HG03135 (cell line): ENCODE measurements at regions not wholly inside any gene's neighbourhood (a gene's known extent, or its start where the extent isn't known, plus 50 kb on each side); places are given as distances from the start of the nearest gene placed in this dataset.
"Not testable (repeated sequence)": the region's sequence is repeated elsewhere in the genome, so short reads cannot be mapped to it uniquely, and the experiment has no call there.

Experiments
- ATAC-seq: cut with Tn5 transposase; IDR thresholded peaks from one replicate; pipeline ENCODE4 v1.9.1; 2021; ENCODE audit warnings: mild to moderate bottlenecking, moderate library complexity; ENCODE audit not compliant: unreplicated experiment

DNA sequence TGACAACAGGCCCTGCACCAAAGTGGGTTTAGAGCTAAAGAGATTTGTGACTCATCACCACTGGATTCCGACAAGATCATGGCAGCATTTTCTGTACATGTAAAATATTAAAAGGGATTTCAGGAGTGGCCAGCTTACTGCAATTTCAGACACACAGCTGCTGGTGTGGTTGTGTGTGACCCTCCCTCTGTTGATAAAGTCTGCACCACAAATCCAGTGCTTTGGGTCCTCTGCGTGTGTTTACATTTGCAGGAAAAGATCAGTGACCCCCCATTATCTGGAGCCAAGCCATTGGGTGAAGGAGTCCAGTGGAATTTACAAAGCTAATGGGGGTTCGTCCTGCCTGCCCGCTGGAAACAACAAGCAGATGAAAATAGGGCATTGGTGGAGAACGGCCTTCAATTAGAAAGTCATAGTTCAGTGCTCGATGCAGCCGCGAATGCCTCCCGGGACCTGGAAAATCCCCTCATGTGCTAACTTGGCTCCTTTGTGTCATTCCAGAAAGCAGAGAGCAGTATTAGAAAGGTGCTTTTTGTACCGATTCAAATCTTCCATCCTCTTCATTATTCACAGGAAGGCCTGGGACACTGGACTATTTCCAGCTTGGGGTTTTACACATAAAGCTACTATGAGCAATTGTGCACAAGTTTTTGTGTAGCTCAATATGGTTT is 188.5 kb upstream of the TMEM132C start:
- no peak for ATAC-seq

DNA sequence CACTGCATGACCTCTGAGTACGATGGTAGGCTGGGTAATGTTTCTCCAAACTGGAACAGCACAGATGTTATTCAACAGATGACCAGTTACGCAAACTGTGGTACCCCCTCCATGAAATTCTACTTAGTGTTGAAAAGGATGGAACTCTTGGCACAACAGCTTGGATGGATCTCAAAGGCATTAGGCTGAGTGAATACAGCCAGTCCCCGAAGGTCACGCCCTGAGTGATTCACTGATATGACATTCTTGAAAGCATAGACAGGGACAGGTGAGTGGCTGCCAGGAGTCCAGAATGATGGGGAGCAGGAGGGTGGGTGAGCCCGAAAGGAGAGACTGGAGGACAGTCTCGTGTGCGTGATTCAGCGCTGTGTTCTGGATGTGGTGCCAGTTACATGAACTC is 187.5 kb upstream of the TMEM132C start:
- no peak for ATAC-seq

DNA sequence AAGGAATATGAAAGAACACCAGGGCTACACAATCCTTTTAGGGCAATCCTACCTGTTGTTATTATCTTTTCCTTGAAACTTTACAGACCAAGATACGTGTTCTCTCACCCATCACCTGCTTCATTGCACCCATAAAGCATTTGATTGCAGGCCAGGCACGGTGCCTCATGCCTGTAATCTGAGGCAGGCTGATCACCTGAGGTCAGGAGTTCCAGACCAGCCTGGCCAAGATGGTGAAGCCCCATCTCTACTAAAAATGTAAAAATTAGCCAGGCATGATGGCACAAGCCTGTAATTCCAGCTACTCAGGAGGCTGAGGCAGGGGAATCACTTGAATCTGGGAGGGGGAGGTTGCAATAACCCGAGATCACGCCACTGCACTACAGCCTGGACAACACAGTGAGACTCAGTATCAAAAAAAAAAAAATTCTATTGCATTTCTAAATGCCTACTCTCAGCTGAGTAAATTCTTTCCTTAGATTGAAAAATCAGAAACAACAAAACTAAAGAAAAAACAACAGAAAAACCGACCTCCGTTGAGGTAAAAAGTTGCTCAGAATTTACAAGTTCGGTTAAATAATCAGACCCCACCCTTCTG is 183.7 kb upstream of the TMEM132C start:
- no peak for ATAC-seq

DNA sequence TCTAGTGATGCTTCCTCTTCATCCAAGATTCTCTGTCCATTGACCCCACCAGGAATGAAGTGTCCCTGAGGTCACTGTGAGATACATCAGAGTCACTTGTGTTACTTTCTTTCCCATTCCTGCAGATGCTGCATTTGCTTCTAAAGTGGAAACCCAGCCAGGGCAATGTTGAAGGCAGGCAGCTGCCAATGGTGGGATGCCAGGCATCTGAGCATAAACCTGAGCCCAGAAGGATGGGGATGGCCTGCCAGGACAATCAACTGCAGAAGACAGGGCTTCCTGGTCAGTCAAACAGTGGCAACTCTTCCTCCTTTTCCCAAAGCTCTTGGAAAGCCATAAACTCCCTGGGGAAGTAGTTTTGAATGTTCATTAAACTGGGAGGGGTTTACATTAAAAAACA is 178.0 kb upstream of the TMEM132C start:
- no peak for ATAC-seq

DNA sequence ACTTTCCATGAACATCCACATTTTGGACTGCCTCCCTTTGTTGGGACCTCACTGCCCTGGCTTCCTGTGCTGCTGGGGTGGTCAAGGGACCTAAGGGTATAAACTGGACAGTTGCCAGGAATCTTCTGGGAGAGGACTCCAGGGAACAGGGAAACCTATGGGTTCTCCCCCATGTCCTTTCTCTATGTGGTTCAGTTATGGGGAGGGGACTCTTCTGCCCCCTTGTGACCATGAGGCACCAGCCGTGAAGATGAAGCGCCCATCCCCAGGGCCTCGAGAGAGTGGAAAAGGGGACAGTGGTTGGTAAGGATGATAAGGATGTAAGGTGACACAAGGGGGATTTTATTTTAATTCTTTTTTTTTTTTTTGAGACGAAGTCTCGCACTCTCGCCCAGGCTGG is 177.0 kb upstream of the TMEM132C start:
- ATAC-seq: no peak

DNA sequence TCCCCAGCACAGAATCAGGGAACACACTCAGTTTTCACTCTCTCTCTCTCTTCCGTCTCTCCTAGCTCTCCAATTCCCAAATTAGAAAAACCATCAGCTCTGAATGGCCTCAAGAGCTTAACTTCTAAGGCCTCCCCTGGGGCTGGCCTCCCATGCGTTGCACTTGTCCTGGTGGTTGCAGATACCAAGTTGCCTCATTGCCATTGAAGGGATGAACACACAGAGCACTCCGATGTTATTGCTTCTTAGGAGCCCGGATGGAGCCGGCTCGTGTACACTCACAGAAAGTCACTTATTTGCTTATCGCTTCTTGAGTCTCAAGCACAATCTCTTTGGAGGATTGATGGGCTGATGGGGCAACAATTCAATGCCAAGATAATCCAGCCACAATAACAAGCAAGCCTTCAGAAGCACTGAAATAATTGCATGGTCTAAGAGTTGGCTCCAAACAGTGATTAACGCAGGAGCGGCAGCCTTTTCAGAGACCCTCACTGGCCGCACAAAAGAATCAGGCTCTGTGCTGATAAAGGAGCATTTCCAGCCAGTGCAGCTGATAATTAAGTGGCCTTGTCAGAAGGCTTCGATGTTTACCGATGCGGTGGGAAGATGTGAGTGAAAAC is 175.8 kb upstream of the TMEM132C start:
- no peak for ATAC-seq

DNA sequence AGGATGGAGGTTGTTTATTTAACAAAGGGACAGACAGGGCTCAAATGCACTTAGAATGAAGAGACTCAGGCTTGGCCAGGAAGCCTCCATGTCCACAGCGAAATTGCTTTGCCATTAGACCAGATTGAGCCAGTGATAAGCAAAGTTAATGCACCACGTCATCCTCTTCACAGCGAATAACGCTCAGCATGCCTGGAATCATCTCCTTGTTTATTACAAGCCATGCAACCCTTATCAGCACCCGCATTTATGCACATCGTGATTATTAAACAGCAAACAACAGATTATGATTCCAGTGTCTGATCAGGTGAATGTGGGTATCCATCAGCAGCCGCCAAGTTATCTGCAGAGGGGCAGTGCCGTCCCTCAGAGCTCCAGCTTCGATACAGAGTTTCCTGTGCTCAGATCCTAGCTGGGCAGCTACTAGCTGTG is 175.0 kb upstream of the TMEM132C start:
- ATAC-seq: no peak

DNA sequence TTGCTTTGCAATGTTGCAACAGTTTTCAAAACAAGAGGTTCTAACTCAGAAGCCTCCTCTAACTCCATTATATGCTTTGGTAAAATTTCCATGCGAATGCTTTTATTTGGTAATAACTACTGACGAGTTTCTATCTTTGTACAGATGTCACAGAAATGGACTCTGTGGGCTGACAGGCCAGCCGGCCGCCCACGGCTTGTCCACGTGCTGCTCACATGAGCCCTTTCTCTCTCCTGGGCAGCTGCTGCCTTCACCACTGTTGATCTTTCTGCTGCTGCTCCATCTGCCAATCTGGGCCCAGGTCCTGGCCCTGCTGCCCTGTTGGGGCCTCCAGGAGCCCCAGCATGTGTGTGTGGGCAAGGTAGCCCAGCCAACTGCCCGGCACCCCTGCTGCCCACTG is 168.2 kb upstream of the TMEM132C start:
- no peak for ATAC-seq

DNA sequence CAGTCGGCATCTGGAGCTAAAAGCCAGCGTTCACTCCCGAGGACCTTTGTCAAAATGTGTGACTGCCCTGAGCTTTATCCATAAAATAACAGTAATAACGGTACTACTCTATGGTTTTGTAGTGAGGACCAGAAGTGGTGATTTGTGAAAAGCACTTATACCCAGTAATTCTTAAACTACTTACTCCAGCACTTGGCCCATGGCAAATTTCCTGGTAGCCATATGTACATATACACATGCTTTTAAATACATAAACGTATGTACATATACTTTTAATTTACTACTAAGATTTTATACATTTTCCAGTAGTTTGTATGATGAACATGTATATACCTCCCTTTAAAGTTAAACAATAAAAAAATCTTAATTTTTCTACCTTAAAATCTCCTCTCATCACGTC is 163.8 kb upstream of the TMEM132C start:
- ATAC-seq: no peak

DNA sequence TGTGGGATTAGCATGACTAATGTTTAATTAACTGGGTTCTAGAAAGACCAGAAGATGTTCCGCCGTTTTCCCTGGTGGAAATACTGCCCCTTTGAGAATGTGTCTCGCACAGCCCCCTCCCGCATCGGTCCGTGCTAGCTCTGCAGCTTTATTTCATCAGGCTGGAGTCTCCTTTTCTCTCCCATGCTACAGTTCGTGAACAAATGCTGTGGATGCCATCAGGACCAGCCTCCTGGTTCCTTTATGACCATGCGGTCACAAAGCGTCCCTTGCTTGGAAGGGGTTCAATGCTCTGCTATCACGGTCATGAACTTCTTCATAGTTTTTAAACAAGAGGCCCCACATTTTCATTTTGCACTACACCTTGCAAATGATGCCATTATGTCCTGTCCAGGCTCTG is 157.7 kb upstream of the TMEM132C start:
- no peak for ATAC-seq

DNA sequence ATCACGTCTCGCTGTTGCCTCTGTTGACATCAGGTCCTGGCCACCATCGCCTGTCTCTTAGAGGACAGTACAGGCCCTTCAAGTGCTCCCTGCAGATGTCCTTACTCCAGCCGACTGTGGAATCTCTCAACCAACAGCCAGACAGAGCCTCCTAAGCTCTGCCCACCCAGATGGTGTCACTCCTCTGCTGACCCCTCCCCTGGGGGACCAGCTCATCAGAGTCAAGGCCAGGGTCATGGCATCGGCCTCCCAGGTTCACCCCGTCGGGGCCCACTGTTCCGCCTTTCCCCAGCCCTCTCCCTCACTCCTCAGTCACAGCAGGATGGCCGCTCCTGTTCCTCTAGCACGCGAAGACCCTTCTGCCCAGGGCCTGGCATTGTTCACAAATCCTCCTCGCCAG is 157.3 kb upstream of the TMEM132C start:
- ATAC-seq: no peak

DNA sequence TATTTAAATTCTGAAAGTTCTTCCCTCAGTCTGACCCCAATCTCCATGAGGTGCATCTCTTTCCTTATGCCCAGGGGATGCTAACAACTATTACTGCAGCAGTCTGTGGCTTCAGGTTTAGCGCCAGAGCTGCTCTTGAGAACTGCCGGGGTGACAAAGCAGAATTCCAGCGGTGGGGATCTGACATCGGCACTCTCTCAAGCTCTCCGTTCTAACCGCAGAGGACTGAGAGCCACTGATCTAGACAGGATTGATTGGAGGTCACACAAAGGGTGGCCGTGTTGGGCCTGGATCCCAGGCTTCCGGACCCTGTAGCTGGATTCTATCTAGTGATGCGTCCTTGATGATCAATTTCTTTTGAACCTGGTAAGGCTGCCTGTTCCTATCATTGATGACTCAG is 155.6 kb upstream of the TMEM132C start:
- ATAC-seq: no peak

DNA sequence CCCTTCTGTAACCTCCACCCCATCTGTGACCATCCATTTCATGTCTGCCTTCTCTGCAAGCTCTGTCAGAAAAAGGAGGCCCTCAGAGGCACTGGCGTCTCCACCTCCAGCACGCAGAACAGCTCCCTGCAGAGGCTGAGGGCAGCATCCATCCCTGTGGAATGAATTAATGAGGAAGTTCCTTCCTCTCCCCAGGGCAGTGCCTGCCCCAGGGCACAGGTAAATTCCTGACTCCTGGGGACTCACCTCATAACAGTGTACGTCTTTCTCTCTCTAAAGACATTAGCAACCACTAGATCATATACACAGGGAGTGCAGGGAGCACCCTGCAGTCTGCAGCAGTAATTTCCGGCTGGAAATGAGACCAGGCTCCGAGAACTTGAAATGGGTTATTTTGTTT is 155.0 kb upstream of the TMEM132C start:
- ATAC-seq: no peak

DNA sequence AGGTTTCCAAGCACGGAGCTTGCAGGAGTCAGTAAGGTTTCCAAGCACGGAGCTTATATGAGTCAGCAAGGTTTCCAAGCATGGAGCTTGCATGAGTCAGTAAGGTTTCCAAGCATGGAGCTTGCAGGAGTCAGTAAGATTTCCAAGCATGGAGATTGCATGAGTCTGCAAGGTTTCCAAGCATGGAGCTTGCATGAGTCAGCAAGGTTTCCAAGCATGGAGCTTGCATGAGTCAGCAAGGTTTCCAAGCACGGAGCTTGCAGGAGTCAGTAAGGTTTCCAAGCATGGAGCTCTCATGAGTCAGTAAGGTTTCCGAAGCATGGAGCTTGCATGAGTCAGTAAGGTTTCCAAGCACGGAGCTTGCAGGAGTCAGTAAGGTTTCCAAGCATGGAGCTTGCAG is 153.7 kb upstream of the TMEM132C start:
- not testable (repeated sequence) for ATAC-seq

DNA sequence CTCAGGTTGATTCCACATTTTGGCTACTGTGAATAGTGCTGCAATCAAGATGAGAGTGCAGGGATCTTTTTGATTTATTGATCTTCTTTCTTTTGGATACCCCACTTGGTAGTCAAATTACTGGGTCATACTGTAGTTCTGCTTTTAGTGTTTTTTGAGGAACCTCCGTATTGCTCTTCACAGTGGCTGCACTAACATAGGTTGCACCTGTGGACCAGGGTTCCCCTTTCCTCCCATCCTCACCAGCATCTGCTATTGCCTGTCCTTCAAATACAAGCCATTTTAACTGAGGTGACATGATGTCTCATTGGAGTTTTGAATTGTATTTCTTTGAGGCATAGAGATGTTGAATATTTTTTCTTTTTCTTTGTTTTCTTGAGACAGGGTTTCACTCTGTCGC is 152.5 kb upstream of the TMEM132C start:
- no peak for ATAC-seq

DNA sequence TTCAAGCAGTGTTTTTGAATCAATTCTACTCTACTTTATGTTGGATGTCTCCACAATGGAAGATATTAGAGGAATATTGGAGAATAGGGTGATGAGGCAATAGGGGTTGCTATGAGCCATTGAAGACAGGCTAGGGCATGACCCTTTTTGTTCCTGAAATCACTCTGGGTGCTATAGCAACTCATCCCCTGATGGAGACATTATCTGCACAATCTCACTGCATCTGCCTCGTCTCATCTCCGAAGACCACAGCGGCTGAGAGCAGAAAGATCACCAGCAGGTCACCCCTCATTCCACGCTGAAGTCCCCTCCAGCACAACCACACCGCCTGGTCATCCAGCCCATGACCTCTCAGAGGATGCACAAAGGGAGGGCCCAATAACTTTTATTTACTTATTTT is 150.4 kb upstream of the TMEM132C start:
- ATAC-seq: no peak

DNA sequence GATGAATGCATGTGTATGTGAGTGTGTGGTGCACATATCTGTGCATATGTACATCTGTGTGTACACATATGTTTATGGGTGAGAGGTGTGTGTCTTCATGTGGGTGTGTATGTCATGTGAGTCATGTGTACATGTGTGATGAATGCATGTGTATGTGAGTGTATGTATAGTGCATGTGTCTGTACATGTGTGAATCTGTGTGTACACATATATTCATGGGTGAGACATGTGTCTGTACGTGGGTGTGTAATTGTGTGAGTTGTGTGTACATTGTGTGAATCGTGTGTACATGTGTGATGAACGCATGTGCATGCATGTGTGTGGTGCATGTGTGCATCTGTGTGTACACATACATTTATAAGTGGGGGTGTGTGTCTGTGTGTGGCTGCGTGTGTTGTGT is 146.9 kb upstream of the TMEM132C start:
- ATAC-seq: no peak

DNA sequence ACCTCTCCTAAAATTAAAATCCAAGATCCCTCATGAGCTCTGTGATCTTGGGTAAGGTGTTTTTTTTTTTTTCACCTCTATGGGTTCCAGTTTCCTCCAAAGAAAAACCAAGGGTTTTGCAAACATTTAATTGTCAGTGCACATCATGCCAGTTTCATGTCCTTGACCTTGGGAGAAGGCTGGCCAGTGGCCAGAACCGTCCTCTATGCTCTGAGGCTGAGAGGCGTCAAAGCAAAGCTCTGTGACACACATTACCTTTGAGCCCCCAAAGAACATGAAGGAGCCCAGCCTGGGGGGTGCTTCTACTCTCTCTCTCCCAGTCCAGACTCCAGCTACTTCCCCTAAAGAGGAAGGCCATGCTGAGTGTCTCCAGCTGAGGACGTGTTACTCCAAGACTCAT is 145.5 kb upstream of the TMEM132C start:
- no peak for ATAC-seq

DNA sequence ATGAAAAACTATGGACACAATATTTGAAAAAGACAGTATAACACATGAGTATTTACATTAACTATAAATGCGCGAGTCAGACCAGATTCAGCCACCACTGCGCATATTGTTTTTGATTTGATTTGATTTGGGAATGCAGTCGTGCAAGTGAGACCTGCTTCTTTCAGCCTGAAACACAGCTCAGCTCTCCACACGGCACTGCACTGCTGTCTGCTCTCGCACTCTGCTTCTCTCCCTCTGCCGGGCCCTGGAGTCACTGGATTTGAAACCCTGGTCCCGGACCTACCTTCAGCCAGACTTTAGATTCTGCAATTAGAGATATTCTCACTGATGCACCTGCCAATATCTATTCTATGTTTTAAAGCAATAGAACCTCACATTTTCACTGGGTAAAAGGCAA is 143.9 kb upstream of the TMEM132C start:
- ATAC-seq: no peak

DNA sequence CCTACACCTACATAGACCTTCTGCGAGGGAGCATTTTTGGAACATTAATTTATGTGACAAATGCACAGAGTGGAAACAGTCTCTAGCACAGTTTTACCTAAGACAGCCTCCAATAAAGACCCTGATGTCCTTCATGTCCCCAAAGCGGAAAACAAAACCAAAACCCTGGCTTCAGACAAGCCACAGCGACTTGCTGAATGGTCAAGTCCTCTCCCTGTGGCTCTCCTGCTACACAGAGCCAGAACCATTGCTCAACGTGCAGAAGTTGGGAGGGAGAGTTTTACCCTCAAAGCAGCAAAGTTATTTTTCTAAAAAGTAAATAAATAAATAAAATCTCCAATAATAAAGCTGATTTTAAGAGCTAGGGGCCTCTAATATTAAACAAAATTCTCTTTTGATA is 135.0 kb upstream of the TMEM132C start:
- no peak for ATAC-seq

DNA sequence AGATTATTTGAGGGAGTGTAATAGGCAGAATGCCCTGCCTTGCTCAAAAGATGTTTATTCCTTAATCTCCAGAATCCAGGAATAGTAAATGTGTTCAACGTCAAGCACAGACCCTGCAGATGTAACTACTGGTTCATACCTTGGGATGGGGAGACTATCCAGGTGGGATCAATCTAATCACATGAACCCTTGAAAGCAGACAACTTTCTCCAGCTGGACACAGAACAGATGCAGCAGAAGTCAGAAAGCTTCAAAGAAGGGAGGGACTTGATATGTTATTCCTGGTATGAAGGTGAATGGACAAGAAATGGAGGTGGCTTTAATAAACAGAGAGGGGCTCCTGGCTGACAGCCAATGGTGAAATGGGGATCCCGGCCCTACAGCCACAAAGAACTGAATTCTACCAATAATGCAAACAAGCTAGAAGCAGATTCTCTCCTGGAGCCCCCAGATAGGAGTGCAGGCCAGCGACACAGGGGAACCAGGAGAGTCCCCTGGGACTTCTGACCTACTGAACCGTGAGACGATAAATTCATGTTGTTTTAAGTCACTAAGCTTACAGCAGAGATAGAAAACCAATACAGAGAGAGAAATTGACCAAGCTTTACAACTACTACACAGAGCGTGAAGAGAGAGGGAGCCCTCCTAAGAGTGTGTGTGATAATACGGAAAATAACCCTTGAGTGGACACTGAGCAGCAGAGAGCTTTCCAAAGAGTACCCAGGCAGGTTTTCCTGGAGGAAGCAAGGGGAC is 133.5 kb upstream of the TMEM132C start:
- no peak for ATAC-seq

DNA sequence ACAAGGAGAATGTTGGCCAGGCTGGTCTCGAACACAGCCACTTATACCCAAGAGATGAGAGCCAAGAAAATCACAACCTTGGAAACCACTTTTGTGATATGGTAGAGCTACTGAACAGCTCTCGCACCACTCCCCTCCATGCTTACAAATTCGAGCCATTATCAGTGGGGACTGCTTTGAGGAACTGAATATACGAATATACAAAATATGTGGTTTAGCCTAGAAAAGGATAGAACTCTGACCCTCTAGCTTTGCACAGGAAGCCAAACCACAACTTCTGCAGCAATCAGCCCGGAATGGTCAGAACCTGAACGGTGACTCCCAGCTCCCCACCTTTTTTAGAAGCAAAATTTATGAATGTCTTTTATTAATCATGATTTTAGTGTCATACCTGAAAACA is 129.8 kb upstream of the TMEM132C start:
- no peak for ATAC-seq
